Bronchial epithelial cell (primary cell): ENCODE measurements at regions not wholly inside any gene's neighbourhood (a gene's known extent, or its start where the extent isn't known, plus 50 kb on each side); places are given as distances from the start of the nearest gene placed in this dataset.
A peak's percentile ranks its signal among the peaks of the same experiment; 100 is the strongest.

ENCODE experiments used
- DNase-seq: peaks from one replicate; pipeline ENCODE4 v3.0.0-alpha.2; 2010; ENCODE audit warnings: low read depth
- FAIRE-seq: peaks from 2 replicates; lab custom pipeline; 2011; peaks lifted over from hg19 to GRCh38; lab: Jason Lieb, UNC
- H3K27me3 ChIP-seq: 2 replicates; pipeline ENCODE4 v1.5.1; 2011; ENCODE audit warnings: low read length; ENCODE audit not compliant: control insufficient read depth, insufficient read depth
- H3K36me3 ChIP-seq: 2 replicates; pipeline ENCODE4 v1.5.1; 2011; ENCODE audit warnings: low read length; ENCODE audit not compliant: control insufficient read depth, insufficient read depth
- H3K4me3 ChIP-seq: 2 replicates; pipeline ENCODE4 v1.5.1; 2011; ENCODE audit warnings: mild to moderate bottlenecking, low read depth, low read length, control low read depth
- TF ChIP-seq, protein P1 (sequence below): IDR thresholded peaks from 2 replicates; pipeline ENCODE4 v1.5.1; 2011; ENCODE audit warnings: mild to moderate bottlenecking, moderate library complexity, low read length, control low read depth, inconsistent platforms; ENCODE audit not compliant: insufficient read depth, severe bottlenecking

DNA sequence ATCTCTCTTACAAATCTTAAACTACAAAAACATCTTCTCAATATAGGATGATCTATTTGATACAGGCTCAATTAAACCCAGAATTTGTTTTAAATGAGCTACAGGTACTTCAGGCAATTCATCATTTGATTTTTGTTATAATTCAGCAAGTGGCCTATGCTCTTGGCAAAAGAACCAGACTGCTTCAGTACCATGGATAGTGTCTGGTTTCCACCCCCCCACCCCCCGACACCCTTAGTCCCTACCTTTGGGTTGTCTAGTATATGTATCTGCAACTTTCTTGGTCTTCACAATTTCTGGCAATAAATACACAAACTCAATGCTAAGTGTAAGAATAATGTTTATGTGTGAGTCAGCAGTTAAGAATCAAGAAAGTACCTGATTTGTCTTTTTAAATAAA lies 97.3 kb upstream of the API5 start:
- H3K36me3 ChIP-seq, result no peaks in the 10 kb centered on the region
- FAIRE-seq (no peak), DNase-seq (no peak)
- TF ChIP-seq, protein P1, sequence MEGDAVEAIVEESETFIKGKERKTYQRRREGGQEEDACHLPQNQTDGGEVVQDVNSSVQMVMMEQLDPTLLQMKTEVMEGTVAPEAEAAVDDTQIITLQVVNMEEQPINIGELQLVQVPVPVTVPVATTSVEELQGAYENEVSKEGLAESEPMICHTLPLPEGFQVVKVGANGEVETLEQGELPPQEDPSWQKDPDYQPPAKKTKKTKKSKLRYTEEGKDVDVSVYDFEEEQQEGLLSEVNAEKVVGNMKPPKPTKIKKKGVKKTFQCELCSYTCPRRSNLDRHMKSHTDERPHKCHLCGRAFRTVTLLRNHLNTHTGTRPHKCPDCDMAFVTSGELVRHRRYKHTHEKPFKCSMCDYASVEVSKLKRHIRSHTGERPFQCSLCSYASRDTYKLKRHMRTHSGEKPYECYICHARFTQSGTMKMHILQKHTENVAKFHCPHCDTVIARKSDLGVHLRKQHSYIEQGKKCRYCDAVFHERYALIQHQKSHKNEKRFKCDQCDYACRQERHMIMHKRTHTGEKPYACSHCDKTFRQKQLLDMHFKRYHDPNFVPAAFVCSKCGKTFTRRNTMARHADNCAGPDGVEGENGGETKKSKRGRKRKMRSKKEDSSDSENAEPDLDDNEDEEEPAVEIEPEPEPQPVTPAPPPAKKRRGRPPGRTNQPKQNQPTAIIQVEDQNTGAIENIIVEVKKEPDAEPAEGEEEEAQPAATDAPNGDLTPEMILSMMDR, result no peak
- H3K4me3 ChIP-seq, result no peak overlapping the region
- no peaks in the 10 kb centered on the region for H3K27me3 ChIP-seq

DNA sequence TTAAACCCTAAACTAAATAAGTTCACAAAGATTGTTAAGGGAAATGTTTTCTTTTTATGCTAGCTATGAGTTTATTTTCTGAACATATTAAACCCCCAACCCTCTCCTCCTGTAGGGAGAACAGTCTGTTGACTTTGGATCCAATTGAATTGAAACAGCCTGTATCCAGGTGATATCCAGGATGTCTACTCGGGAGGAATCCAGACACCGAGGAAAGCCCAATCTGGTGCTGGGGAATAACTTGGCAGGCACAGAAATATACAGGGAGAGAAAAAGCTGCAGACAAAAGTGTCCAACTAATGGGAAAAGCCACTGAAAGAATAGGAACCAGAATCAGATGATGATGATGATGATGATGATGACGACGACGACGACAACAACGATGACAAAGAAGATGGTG lies 93.9 kb upstream of the API5 start:
- no peaks in the 10 kb centered on the region for H3K36me3 ChIP-seq
- FAIRE-seq (no peak), DNase-seq (no peak)
- TF ChIP-seq, protein P1, result no peak
- H3K27me3 ChIP-seq, result no peaks in the 10 kb centered on the region
- H3K4me3 ChIP-seq, result no peak overlapping the region

- DNase-seq (peak; percentile 3), FAIRE-seq (no peak)
- H3K36me3 ChIP-seq, result no peaks in the 10 kb centered on the region
- TF ChIP-seq, protein P1, result no peak
- no peak overlapping the region for H3K4me3 ChIP-seq
- H3K27me3 ChIP-seq, result no peaks in the 10 kb centered on the region
Observed at GRCh38 chr11:43222215-43222614, 89.6 kb upstream of the API5 start.

GRCh38 chr11:43223026-43223425 lies 88.8 kb upstream of the API5 start:
- TF ChIP-seq, protein P1, result no peak
- Histone ChIP-seq H3K27me3 (no peaks in the 10 kb centered on the region), H3K36me3 (no peaks in the 10 kb centered on the region), H3K4me3 (no peak overlapping the region)
- DNase-seq (no peak), FAIRE-seq (no peak)

DNA sequence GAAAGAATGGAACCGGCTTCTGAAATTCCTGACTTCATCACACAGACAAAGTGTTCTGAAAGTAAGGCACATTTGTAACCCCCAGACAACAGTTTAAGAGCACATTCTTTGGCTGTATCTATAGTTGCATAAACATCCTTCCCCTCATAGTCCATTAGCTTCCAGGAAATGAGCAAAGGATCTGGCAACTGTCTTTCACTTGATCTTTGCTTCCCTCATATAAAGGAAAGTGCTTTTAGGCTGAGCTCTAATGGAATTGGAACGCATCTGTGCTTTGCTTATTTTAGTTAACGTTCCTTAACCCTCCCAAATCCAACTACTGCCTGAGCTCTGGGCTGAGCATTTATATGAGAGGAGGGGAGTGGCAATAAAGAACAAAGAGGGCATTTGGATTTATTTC lies 76.9 kb upstream of the API5 start:
- H3K4me3 ChIP-seq, result no peak overlapping the region
- TF ChIP-seq, protein P1, result no peak
- H3K27me3 ChIP-seq, result no peaks in the 10 kb centered on the region
- H3K36me3 ChIP-seq, result no peaks in the 10 kb centered on the region
- DNase-seq (no peak), FAIRE-seq (no peak)

GRCh38 chr11:43238341-43238740 lies 73.5 kb upstream of the API5 start:
- Histone ChIP-seq H3K27me3 (no peaks in the 10 kb centered on the region), H3K36me3 (no peaks in the 10 kb centered on the region), H3K4me3 (no peak overlapping the region)
- TF ChIP-seq, protein P1, result no peak
- no peak for DNase-seq
- FAIRE-seq, result no peak
